K562 (cell line): ENCODE measurements at regions not wholly inside any gene's neighbourhood (a gene's known extent, or its start where the extent isn't known, plus 50 kb on each side); places are given as distances from the start of the nearest gene placed in this dataset.

Experiments
- ARID1B ChIP-seq: fragments of 450-650 bp; IDR thresholded peaks from 2 replicates; pipeline ENCODE4 v1.6.1; 2016; ENCODE audit warnings: antibody characterized with exemption, mild to moderate bottlenecking, inconsistent platforms
- CBX3 ChIP-seq, 2 experiments: IDR thresholded peaks; 1 replicate in 1 of 2; 2 replicates in 1 of 2; pipeline ENCODE4 v1.6.1; 2012; ENCODE audit warnings: inconsistent platforms in 2 of 2, low read length in 2 of 2, borderline replicate concordance in 1 of 2, control low read depth in 1 of 2
- CTCFL ChIP-seq: IDR thresholded peaks from 2 replicates; pipeline ENCODE4 v1.6.1; 2011; ENCODE audit warnings: borderline replicate concordance, low read depth, mild to moderate bottlenecking, moderate library complexity, low read length; ENCODE audit not compliant: insufficient read depth, poor library complexity, severe bottlenecking
- KLF10 ChIP-seq: fragments of 250-450 bp; sonication (Bioruptor Pico); IDR thresholded peaks from 2 replicates; pipeline ENCODE4 v1.6.1; 2021; ENCODE audit warnings: matching md5 sums
- L3MBTL2 ChIP-seq: fragments of 450-650 bp; IDR thresholded peaks from 2 replicates; pipeline ENCODE4 v1.6.1; 2016; ENCODE audit warnings: mild to moderate bottlenecking, moderate library complexity
- RB1 ChIP-seq: fragments of 450-650 bp; IDR thresholded peaks from 2 replicates; pipeline ENCODE4 v1.6.1; 2017; ENCODE audit warnings: low read depth, mild to moderate bottlenecking
- SIN3B ChIP-seq: fragments of 450-650 bp; IDR thresholded peaks from 2 replicates; pipeline ENCODE4 v1.6.1; 2017; ENCODE audit warnings: low read depth, mild to moderate bottlenecking, moderate library complexity
- TEAD4 ChIP-seq, 2 experiments: sonication (generic) in 1 of 2; formaldehyde crosslinking in 1 of 2; IDR thresholded peaks; 2 replicates each; pipeline versions ENCODE4 v1.6.1 to v1.8.0; 2012 to 2022; ENCODE audit warnings: borderline replicate concordance in 1 of 2, inconsistent platforms in 1 of 2, low read length in 1 of 2, mild to moderate bottlenecking in 1 of 2, missing genetic modification reagents in 1 of 2
- ZBTB40 ChIP-seq, 2 experiments: fragments of 450-650 bp in 1 of 2; sonication (generic) in 1 of 2; formaldehyde crosslinking in 1 of 2; IDR thresholded peaks; 2 replicates each; pipeline versions ENCODE4 v1.7.1 to v1.9.0; 2016 to 2022; ENCODE audit warnings: inconsistent platforms in 1 of 2, mild to moderate bottlenecking in 1 of 2, missing genetic modification reagents in 1 of 2
- ZNF134 ChIP-seq: fragments of 250-450 bp; sonication (Bioruptor Pico); conservative IDR thresholded peaks from 2 replicates; pipeline ENCODE4 v1.4.0; 2020
- TF ChIP-seq, protein P1 (sequence below): fragments of 250-450 bp; sonication (Bioruptor Pico); IDR thresholded peaks from 2 replicates; pipeline ENCODE4 v1.4.0; 2020; ENCODE audit warnings: mild to moderate bottlenecking, moderate library complexity, borderline replicate concordance

DNA sequence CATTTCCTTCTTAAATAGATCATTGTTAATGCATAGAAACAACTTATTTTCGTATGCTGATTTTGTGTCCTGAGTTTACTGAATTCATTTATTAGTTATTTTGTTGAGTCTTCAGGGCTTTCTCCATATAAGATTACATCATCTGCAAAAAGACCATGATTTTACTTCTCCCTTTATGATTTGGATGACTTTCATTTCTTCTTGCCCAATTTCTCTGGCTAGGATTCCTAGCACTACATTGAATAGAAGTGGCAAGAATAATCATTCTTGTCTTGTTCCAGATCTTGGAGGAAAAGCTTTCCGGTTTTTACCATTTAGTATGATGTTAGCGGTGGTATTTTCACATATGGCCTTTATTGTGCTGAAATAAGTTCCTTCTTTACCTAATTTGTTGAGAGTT, 303.0 kb upstream of the RTL1 start (continued):
- TF ChIP-seq CTCFL (no peak), L3MBTL2 (no peak), ZBTB40 (IDR thresholded peaks at IDR 0.05) (no peak), ZBTB40 (CRISPR knock-in tag; IDR thresholded peaks at IDR 0.05) (no peak), ARID1B (no peak), KLF10 (no peak), ZNF134 (CRISPR knock-in tag) (no peak), SIN3B (no peak), CBX3 (IDR thresholded peaks at IDR 0.05; ENCODE audit: borderline replicate concordance in 1 of 2, low read length in 2 of 2) (no peak), TEAD4 (IDR thresholded peaks at IDR 0.05; ENCODE audit: low read length) (no peak), TEAD4 (CRISPR knock-in tag; IDR thresholded peaks at IDR 0.05; ENCODE audit: borderline replicate concordance) (no peak), RB1 (no peak)
- TF ChIP-seq, protein P1, sequence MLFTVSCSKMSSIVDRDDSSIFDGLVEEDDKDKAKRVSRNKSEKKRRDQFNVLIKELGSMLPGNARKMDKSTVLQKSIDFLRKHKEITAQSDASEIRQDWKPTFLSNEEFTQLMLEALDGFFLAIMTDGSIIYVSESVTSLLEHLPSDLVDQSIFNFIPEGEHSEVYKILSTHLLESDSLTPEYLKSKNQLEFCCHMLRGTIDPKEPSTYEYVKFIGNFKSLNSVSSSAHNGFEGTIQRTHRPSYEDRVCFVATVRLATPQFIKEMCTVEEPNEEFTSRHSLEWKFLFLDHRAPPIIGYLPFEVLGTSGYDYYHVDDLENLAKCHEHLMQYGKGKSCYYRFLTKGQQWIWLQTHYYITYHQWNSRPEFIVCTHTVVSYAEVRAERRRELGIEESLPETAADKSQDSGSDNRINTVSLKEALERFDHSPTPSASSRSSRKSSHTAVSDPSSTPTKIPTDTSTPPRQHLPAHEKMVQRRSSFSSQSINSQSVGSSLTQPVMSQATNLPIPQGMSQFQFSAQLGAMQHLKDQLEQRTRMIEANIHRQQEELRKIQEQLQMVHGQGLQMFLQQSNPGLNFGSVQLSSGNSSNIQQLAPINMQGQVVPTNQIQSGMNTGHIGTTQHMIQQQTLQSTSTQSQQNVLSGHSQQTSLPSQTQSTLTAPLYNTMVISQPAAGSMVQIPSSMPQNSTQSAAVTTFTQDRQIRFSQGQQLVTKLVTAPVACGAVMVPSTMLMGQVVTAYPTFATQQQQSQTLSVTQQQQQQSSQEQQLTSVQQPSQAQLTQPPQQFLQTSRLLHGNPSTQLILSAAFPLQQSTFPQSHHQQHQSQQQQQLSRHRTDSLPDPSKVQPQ = no peak
